ENCODE measurements at regions not wholly inside any gene's neighbourhood (a gene's known extent, or its start where the extent isn't known, plus 50 kb on each side); places are given as distances from the start of the nearest gene placed in this dataset.

- in situ Hi-C loops (cut with MboI; ENCODE audit: low sequenced_read_pairs, unreplicated experiment), result no loop called here
- DNase-seq (ENCODE audit: low spot score), result no peak
- no peak for TF ChIP-seq CTCF (IDR thresholded peaks at IDR 0.05; ENCODE audit: borderline replicate concordance, control extremely low read depth, extremely low read depth, insufficient read depth, missing control alignments)
Measured at GRCh38 chr15:96092186-96092585, 238.3 kb upstream of the NR2F2 start.

- DNase-seq (ENCODE audit: low spot score), result no peak
- TF ChIP-seq CTCF (IDR thresholded peaks at IDR 0.05; ENCODE audit: borderline replicate concordance, control extremely low read depth, extremely low read depth, insufficient read depth, missing control alignments), result no peak
- in situ Hi-C loops (cut with MboI; ENCODE audit: low sequenced_read_pairs, unreplicated experiment), result no loop called here
Measured at GRCh38 chr15:96093063-96093462, 237.4 kb upstream of the NR2F2 start.

GRCh38 chr15:96097661-96098060 is 232.8 kb upstream of the NR2F2 start:
- in situ Hi-C loops (cut with MboI; ENCODE audit: low sequenced_read_pairs, unreplicated experiment), result no loop called here
- no peak for DNase-seq (ENCODE audit: low spot score)
- no peak for TF ChIP-seq CTCF (IDR thresholded peaks at IDR 0.05; ENCODE audit: borderline replicate concordance, control extremely low read depth, extremely low read depth, insufficient read depth, missing control alignments)

GRCh38 chr15:96102631-96103030 is 227.9 kb upstream of the NR2F2 start:
- no peak for DNase-seq (ENCODE audit: low spot score)
- in situ Hi-C loops (cut with MboI; ENCODE audit: low sequenced_read_pairs, unreplicated experiment), result no loop called here
- no peak for TF ChIP-seq CTCF (IDR thresholded peaks at IDR 0.05; ENCODE audit: borderline replicate concordance, control extremely low read depth, extremely low read depth, insufficient read depth, missing control alignments)

- in situ Hi-C loops (cut with MboI; ENCODE audit: low sequenced_read_pairs, unreplicated experiment), result no loop called here
- no peak for TF ChIP-seq CTCF (IDR thresholded peaks at IDR 0.05; ENCODE audit: borderline replicate concordance, control extremely low read depth, extremely low read depth, insufficient read depth, missing control alignments)
- no peak for DNase-seq (ENCODE audit: low spot score)
Measured at GRCh38 chr15:96106181-96106580, 224.3 kb upstream of the NR2F2 start.

- no peak for DNase-seq (ENCODE audit: low spot score)
- in situ Hi-C loops (cut with MboI; ENCODE audit: low sequenced_read_pairs, unreplicated experiment), result no loop called here
- no peak for TF ChIP-seq CTCF (IDR thresholded peaks at IDR 0.05; ENCODE audit: borderline replicate concordance, control extremely low read depth, extremely low read depth, insufficient read depth, missing control alignments)
Measured at GRCh38 chr15:96106628-96107027, 223.9 kb upstream of the NR2F2 start.

- in situ Hi-C loops (cut with MboI; ENCODE audit: low sequenced_read_pairs, unreplicated experiment), result no loop called here
- no peak for DNase-seq (ENCODE audit: low spot score)
- TF ChIP-seq CTCF (IDR thresholded peaks at IDR 0.05; ENCODE audit: borderline replicate concordance, control extremely low read depth, extremely low read depth, insufficient read depth, missing control alignments), result no peak
Measured at GRCh38 chr15:96107916-96108315, 222.6 kb upstream of the NR2F2 start.
